HG02798 (cell line): ENCODE measurements at regions not wholly inside any gene's neighbourhood (a gene's known extent, or its start where the extent isn't known, plus 50 kb on each side); places are given as distances from the start of the nearest gene placed in this dataset.

Experiments used
- ATAC-seq: cut with Tn5 transposase; IDR thresholded peaks from one replicate; pipeline ENCODE4 v1.9.1; 2021; ENCODE audit warnings: mild to moderate bottlenecking; ENCODE audit not compliant: unreplicated experiment, poor library complexity

DNA sequence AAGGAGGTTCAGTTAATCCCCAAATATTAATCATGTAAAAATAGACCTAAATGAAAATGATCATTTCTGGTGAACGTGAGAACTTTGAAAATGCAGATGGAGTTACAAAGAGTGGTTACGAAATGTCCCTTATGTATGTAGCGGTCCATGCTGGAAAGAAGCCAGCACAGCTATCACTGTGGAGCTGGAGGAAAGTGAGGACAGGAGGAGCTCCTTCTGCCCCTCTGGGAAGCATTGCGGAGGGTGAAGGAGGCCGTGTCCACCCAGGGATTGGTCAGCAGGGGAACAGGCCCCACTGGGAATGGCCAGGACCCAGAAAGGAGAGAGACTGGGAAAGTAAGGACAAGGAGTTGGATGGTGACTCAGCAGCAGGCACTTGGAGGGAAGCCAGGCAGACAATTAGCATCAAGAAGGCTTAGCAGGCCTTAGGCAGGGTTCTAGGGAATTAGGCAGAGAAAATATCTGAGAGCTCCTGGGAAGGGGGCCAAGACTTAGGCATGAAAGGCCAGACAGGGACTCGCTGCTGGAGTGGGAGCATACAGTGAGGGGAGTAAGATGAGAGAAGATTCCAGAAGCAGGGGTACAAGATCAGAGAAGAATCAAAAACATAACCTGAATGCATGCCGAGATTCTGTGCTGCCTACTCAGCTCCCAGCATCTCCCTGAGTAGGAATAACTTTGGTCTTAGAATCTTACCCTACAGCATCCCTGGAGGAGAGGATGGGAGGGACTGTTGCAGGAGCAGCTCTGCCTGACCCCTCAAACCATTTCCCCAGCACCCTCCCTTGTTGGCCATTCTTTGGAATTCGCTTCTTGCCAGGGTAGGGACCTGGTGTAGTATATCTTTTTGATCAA, 171.0 kb upstream of the UMPS start:
- ATAC-seq, result peak; percentile 12

- peak; percentile 53 for ATAC-seq
Measured at GRCh38 chr3:124559846-124560574, 170.2 kb upstream of the UMPS start.

- ATAC-seq, result no peak
Measured at GRCh38 chr3:124560666-124561215, 169.5 kb upstream of the UMPS start.

DNA sequence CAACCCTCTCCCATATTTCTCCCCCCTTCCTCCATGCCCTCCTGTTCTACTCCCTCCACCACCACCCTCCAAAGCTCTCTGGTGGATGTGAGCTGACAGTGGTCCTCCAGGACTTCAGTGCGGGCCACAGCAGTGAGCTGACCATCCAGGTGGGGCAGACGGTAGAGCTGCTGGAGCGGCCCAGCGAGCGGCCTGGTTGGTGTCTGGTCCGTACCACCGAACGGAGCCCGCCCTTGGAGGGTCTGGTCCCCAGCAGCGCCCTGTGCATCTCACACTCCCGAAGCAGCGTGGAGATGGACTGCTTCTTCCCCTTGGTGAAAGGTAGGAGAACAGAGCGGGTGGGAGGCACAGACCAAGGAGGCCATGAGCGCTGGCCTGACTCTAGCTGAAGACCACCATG, 167.5 kb upstream of the UMPS start:
- no peak for ATAC-seq

GRCh38 chr3:124563376-124563775, 166.9 kb upstream of the UMPS start:
- ATAC-seq, result no peak

GRCh38 chr3:124565013-124565412, 165.2 kb upstream of the UMPS start:
- ATAC-seq, result no peak

DNA sequence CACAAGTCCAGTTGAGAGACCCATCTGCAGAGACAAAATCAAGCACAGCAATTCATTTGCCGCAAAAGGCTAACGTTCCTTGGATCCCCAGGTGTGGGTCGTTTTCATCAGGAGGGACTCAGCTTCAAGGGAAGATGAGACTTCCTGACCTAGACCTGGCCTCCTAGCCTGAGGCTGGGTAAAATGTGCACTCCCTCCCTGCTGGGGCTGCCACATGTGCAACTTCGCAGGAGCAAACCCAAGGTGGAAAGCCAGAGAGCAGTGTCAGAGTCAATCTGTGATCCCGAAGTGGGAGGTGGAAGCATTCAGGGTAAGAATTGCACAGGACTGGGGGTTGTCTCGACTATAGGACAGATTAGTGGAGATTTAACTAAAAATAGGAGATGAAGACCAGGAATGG, 164.7 kb upstream of the UMPS start:
- no peak for ATAC-seq

DNA sequence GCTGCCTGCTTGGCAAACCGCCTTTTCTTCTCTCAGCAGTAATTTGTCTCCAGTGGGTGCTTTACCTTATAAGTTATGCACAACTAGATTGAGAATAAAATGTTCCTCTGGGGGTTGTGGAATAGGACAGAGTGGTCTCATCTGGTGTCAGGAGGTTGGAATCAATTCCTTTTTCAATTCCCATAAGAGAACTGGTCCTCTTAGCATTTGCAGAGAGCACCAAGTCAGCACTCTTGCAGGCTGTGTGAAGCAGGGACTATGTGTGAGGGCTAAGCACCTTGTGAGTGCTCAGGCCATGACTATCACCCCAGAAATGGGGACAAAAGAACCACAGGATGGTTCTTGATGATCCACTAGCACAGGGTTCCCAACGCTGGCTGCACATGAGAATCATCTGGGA, 163.6 kb upstream of the UMPS start:
- no peak for ATAC-seq

DNA sequence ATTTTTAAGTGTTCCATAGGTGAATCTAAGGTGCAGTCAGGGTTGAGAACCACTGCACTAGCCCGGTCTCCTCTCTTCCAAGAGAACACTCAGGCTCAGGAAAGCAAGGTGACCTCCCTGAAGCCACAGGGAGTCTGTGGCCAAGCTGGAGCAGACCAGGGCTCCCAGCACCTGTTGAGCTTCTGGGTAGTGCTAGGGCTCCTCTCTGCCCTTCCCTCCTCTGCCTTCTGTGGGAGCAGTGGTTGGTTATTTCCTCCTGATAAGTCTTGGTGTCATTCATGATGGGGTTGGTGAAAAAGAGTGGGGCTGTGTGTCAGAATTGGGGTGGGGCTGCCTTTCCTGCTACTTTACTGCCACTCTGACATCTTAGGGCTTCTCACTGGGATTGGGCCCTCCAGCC, 163.1 kb upstream of the UMPS start:
- no peak for ATAC-seq

DNA sequence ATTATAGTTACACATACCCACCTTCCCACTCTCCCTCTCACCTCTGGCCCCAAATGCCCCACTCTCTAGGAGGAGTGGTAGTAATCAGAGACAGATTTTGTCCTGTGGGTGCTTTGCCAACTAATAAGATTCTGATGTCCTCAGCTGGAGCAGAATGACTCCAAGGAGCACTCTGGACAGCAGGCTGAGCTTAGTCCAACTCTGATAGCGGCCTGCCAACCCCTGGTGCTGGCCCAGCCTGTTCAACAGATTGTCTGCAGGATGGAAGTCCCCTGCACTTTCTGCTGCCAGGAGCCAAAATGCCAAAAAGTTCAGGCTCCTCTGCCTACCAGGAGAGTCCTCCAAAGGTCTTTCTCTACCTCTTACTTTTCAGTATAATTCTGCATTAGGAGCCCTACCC, 160.5 kb upstream of the UMPS start:
- ATAC-seq, result no peak

- no peak for ATAC-seq
Measured at GRCh38 chr3:124570232-124570631, 160.0 kb upstream of the UMPS start.

DNA sequence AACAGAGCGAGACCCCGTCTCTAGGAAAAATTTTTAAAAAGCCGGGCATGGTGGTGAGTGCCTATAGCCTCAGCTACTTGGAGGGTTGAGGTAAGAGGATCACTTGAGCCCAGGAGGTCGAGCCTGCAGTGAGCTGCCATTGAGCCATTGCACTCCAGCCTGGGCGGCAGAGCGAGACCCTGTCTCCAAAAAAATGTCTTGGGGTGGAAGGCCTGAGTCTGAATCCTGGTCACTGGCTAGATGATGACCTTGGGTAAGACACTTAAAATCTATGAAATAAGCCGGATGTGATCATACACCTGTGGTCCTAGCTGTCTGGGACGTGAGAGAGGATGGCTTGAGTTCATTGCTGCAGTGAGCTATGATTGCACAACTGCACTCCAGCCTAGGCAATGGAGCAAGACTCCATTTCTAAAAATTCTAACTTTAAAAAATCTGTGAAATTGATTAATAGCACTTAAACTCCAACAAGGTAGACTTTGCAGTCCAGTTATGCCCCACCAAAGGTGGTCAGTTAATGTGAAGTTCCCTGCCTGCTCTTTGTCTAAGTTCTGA, 157.3 kb upstream of the UMPS start:
- no peak for ATAC-seq

- no peak for ATAC-seq
Measured at GRCh38 chr3:124574012-124574411, 156.2 kb upstream of the UMPS start.

DNA sequence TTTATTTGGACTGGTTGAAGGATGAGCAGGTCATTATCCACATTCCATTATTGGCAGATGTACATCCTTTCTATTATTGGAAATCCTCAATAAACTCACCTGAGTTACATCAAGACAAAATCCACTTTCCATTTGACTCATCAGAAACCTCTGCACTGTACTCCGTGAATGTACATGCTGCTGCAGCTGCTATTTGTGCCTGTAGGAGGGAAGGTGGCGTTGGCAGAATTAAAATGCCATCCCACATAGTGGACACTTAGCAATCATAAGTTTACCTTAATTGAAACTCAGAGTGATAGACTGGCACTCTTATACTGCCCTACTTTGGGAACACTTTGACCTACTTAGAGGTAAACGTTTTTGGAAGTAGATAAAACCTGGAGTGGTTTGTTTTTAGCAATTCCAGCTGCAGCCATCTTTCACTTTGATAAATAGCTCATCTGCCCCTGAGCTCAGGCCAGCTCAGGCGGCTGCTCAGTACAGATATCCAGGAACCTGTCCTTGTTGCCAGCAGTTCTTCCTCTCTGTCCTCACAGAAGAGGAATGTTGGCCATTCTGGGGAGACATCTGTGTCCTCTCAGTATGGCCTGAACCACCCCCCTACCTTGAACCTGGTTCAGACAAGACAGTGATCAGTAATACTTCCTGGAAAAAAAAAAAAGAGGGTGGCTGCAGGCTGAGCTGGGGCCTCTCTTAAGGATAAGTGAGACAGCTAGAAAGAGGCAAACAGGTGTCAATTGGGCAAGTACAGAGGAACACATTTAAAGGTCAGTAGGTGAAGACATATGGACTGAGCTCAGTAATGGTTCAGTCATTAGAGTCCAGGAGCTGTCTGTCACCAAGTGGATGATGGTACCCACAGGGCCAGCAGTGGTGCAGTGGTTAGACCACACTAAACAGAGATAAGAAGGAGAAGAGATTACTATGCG, 153.4 kb upstream of the UMPS start:
- no peak for ATAC-seq

GRCh38 chr3:124577494-124578167, 152.6 kb upstream of the UMPS start:
- ATAC-seq, result peak; percentile 75

DNA sequence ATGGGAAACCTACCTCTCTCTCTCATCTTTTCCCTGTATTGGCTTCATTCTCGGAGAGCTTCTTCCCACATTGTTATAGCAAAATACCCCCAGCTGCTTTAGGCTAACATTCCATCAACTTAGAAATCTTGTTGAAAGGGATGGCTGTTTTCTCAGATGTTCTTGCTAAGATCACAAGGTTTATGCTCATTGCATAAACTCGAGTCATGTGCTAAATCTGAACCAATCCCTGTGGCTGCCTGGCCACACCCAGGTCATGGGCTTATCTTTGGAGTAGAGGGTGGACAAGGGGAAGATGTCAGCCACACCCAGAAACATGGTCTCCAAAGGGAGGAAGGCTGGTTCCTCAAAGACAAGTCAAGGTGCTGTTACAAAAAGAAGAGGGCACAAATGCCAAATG, 150.6 kb upstream of the UMPS start:
- ATAC-seq, result no peak

GRCh38 chr3:124582196-124582595, 148.1 kb upstream of the UMPS start:
- ATAC-seq, result no peak

DNA sequence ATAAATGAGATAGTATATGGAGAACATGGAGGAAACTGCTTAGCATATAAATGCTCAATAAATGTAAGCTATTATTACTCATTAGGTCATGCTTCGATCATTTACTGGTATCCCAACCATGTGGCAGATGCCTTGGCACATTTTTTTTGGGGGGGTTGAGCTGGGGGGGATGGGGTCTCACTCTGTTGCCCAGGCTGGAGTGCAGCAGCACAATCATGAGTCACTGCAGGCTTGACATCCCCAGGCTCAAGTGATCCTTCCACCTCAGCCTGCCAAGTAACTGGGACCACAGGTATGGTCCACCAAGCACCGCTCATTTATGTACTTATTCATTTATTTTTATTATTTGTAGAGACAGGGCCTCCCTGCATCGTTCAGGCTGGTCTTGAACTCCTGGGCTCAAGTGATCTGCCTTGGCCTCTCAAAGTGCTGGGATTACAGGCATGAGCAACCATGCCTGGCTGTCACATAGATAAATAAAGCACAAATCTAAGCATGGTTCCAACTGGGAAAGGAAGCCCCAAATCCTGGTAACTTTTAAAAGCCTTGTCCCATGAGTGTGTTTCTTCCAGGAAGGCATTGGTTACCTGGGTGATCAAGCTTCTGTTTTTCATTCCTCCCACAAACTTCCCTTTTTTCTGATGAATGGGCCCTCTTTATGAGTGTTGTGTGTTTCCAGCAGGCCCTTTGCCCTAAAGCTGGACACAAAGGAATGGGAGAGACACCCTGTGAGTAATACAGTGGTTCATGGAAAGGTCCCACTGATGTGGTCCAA, 147.4 kb upstream of the UMPS start:
- no peak for ATAC-seq

DNA sequence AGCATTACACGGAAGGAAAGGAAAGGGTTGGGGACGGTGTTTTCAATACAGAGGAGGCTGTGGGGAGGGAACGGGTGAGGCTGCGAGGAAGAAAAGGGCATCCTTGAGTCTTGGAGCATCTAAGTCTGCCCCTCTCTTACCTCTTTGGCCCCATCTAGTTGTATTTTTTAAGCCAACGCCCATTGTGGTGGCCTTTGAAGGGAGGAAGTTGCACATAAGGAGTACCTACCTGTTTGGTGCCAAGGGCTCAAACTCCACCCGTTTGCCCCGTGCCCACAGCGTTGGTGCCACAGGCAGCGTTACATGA, 146.1 kb upstream of the UMPS start:
- ATAC-seq, result no peak
